Activated CD8-positive, alpha-beta T cell treated with anti-CD3 and anti-CD28 coated beads for 36 hours (primary cell): ENCODE measurements at regions not wholly inside any gene's neighbourhood (a gene's known extent, or its start where the extent isn't known, plus 50 kb on each side); places are given as distances from the start of the nearest gene placed in this dataset.
A peak's percentile ranks its signal among the peaks of the same experiment; 100 is the strongest.

Source experiments
- ATAC-seq: fragments of 200-7000 bp; cut with Tn5 transposase; one replicate; pipeline ENCODE4 v1.10.0; 2021; ENCODE audit warnings: mild to moderate bottlenecking, moderate library complexity
- CTCF ChIA-PET: fragments of 350-600 bp; sonication (Branson Sonifier 250); formaldehyde crosslinking; loops from one replicate; lab custom pipeline; 2021; ENCODE audit warnings: antibody characterized with exemption; lab: Charles Lee
- POLR2A ChIA-PET: fragments of 350-600 bp; sonication (Branson Sonifier 250); formaldehyde crosslinking; loops from one replicate; lab custom pipeline; 2021; ENCODE audit warnings: antibody characterized with exemption; lab: Charles Lee
- DNase-seq: peaks from one replicate; pipeline ENCODE4 v3.0.0-alpha.2; 2020
- H3K27ac Mint-ChIP-seq: one replicate; pipeline ENCODE4 v1.8.0; 2021; ENCODE audit warnings: mild to moderate bottlenecking, mixed read lengths
- H3K27me3 Mint-ChIP-seq: one replicate; pipeline ENCODE4 v1.8.0; 2021; ENCODE audit warnings: mixed read lengths
- H3K36me3 Mint-ChIP-seq: one replicate; pipeline ENCODE4 v1.8.0; 2021; ENCODE audit warnings: low read depth, mixed read lengths
- H3K4me1 Mint-ChIP-seq: one replicate; pipeline ENCODE4 v1.8.0; 2021; ENCODE audit warnings: low read depth, mixed read lengths
- H3K4me3 Mint-ChIP-seq: one replicate; pipeline ENCODE4 v1.8.0; 2021; ENCODE audit warnings: mild to moderate bottlenecking, moderate library complexity, mixed read lengths
- H3K9me3 Mint-ChIP-seq: one replicate; pipeline ENCODE4 v1.8.0; 2021; ENCODE audit warnings: mixed read lengths
- CTCF ChIP-seq: fragments of 200-600 bp; IDR thresholded peaks from one replicate; pipeline ENCODE4 v1.8.0; 2022; ENCODE audit warnings: antibody characterized with exemption, mild to moderate bottlenecking
- intact Hi-C: fragments of 100-400 bp; cut with micrococcal nuclease; formaldehyde crosslinking; loops from one replicate; pipeline ENCODE4 v1.10.0; 2022

DNA sequence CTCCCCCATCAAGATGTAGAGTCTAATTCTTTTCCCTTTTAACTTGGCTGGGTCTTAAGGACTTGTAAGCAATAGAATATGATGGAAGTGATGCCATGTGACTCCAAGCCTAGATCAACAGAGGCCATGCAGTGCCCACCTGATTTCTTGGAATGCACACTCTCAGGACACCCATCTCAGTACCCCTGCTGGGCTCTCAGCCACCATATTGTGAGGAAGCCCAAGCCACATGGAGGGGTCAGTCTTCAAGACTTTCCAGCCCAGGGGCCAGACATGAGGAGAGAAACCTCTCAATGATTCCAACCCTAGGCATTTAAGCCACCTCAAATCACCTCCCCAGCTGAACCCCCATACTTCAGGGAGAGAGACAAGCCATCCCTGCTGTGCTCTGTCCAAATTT, 62.2 kb upstream of the CARD11 start:
- Mint-ChIP-seq H3K4me3 (no peak overlapping the region), H3K27me3 (no peaks in the 10 kb centered on the region), H3K9me3 (peaks cover 10% of the 10 kb centered on the region), H3K4me1 (peaks cover 74% of the 10 kb centered on the region), H3K27ac (peak overlapping the region; percentile 94), H3K36me3 (peaks cover 33% of the 10 kb centered on the region)
- DNase-seq (no peak), ATAC-seq (no peak)
- CTCF ChIA-PET, result interaction anchor here (1.0 to 4.1 kb wide), 7 partner anchors 9 to 121 kb away, joined by 3 to 28 read pairs (median 5); no protein-coding TSS in a partner anchor
- no peak for TF ChIP-seq CTCF
- intact Hi-C loops, result no loop called here
- POLR2A ChIA-PET, result interaction anchor here (1.1 to 3.4 kb wide), 10 partner anchors 10 to 82 kb away, joined by 3 to 12 read pairs (median 4); no protein-coding TSS in a partner anchor

- ATAC-seq, result peak; percentile 84
- POLR2A ChIA-PET, result interaction anchor here (1.1 to 3.4 kb wide), 12 partner anchors 9 to 83 kb away, joined by 3 to 12 read pairs (median 4); no protein-coding TSS in a partner anchor
Observed at GRCh38 chr7:3106361-3106826, 62.7 kb upstream of the CARD11 start.

DNA sequence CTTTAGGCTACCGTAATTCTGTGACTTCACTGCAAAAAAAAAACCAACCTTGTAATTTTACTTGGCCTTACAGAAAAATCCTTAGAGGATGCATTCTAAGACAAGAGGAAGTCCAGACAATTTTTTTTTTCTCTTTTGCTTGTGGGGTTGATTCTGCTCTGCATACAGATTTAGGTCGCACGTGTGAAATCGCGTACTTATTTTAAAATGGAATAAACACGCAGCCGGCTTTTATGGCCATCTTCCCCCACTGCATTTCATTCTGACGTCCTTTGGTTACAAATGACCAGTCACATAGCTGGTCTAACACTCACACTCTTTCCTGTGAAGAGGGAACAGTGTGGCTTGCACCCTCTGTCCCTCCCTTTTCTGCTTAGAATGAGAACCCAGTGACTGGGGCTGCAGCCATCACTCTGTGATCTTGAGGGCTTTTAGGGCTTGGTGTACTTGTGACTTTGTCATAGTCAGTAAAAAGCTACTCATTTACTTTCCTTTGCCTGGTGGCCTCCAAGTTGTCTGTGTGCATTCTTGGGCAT, 63.6 kb upstream of the CARD11 start:
- Mint-ChIP-seq H3K27ac (peak overlapping the region; percentile 94), H3K4me3 (no peak overlapping the region), H3K36me3 (peaks cover 33% of the 10 kb centered on the region), H3K9me3 (peaks cover 11% of the 10 kb centered on the region), H3K4me1 (peaks cover 81% of the 10 kb centered on the region), H3K27me3 (no peaks in the 10 kb centered on the region)
- DNase-seq (no peak), ATAC-seq (no peak)
- ChIA-PET CTCF (interaction anchor here (1.7 to 4.1 kb wide), 4 partner anchors 8 to 123 kb away, joined by 3 to 28 read pairs (median 8); no protein-coding TSS in a partner anchor), POLR2A (interaction anchor here (1.1 to 3.4 kb wide), 11 partner anchors 8 to 84 kb away, joined by 3 to 12 read pairs (median 5); no protein-coding TSS in a partner anchor)
- intact Hi-C loops, result no loop called here
- TF ChIP-seq CTCF, result no peak

More at GRCh38 chr7:3106361-3106826, 62.7 kb upstream of the CARD11 start:
- peaks cover 33% of the 10 kb centered on the region for H3K36me3 Mint-ChIP-seq
- peak overlapping the region; percentile 1 for H3K4me3 Mint-ChIP-seq
- H3K9me3 Mint-ChIP-seq, result peaks cover 11% of the 10 kb centered on the region
- peak; percentile 78 for DNase-seq
- H3K27me3 Mint-ChIP-seq, result no peaks in the 10 kb centered on the region
- intact Hi-C loops, result no loop called here
- H3K27ac Mint-ChIP-seq, result peak overlapping the region; percentile 94
- peaks cover 78% of the 10 kb centered on the region for H3K4me1 Mint-ChIP-seq
- CTCF ChIA-PET, result interaction anchor here (1.0 to 4.1 kb wide), 7 partner anchors 9 to 122 kb away, joined by 3 to 28 read pairs (median 5); no protein-coding TSS in a partner anchor
- no peak for TF ChIP-seq CTCF

- TF ChIP-seq CTCF, result no peak
- H3K27ac Mint-ChIP-seq, result peak overlapping the region; percentile 94
- ATAC-seq, result no peak
- H3K9me3 Mint-ChIP-seq, result peaks cover 14% of the 10 kb centered on the region
- peaks cover 36% of the 10 kb centered on the region for H3K36me3 Mint-ChIP-seq
- DNase-seq, result no peak
- peaks cover 84% of the 10 kb centered on the region for H3K4me1 Mint-ChIP-seq
- H3K4me3 Mint-ChIP-seq, result no peak overlapping the region
- intact Hi-C loops, result no loop called here
- POLR2A ChIA-PET, result interaction anchor here (0.6 to 3.4 kb wide), 5 partner anchors 12 to 43 kb away, joined by 3 to 12 read pairs (median 4); no protein-coding TSS in a partner anchor
- no peaks in the 10 kb centered on the region for H3K27me3 Mint-ChIP-seq
- CTCF ChIA-PET, result interaction anchor here (1.8 to 4.1 kb wide), 3 partner anchors 7 to 43 kb away, joined by 8 to 28 read pairs (median 8); no protein-coding TSS in a partner anchor
Observed at GRCh38 chr7:3107889-3108570, 64.4 kb upstream of the CARD11 start.
